Spleen (tissue), 11 donors: ENCODE measurements at regions not wholly inside any gene's neighbourhood (a gene's known extent, or its start where the extent isn't known, plus 50 kb on each side); places are given as distances from the start of the nearest gene placed in this dataset.
A peak's percentile ranks its signal among the peaks of the same experiment; 100 is the strongest.

ENCODE experiments used
- DNase-seq: peaks from one replicate; pipeline ENCODE4 v3.0.0-alpha.2; 2020
- H3K27ac ChIP-seq, 8 donors: fragments of 200-600 bp; sonication (generic) in 7 of 8; 1 replicate in 4 of 8; 2 replicates in 4 of 8; pipeline versions ENCODE4 v1.5.0 to v1.8.0; 2016 to 2021; ENCODE audit warnings: inconsistent platforms in 4 of 8, mild to moderate bottlenecking in 4 of 8, moderate library complexity in 1 of 8
- H3K27me3 ChIP-seq, 7 donors: fragments of 200-600 bp; sonication (generic) in 6 of 7; replicated peaks in 1 of 7; 1 replicate in 4 of 7; 2 replicates in 3 of 7; pipeline versions ENCODE4 v1.5.0 to v1.8.0; 2016 to 2021; ENCODE audit warnings: inconsistent platforms in 3 of 7, mild to moderate bottlenecking in 1 of 7
- H3K36me3 ChIP-seq, 6 donors: fragments of 200-600 bp; sonication (generic) in 5 of 6; 1 replicate in 4 of 6; 2 replicates in 2 of 6; pipeline versions ENCODE4 v1.5.0 to v1.8.0; 2016 to 2021; ENCODE audit warnings: inconsistent platforms in 2 of 6
- H3K4me1 ChIP-seq, 6 donors: fragments of 200-600 bp; sonication (generic) in 5 of 6; 1 replicate in 3 of 6; 2 replicates in 3 of 6; pipeline versions ENCODE4 v1.5.0 to v1.8.0; 2016 to 2021; ENCODE audit warnings: inconsistent platforms in 3 of 6
- H3K4me3 ChIP-seq, 8 donors: fragments of 200-600 bp; sonication (generic) in 7 of 8; 1 replicate in 4 of 8; 2 replicates in 4 of 8; pipeline versions ENCODE4 v1.5.0 to v1.8.0; 2016 to 2021; ENCODE audit warnings: inconsistent platforms in 4 of 8, mild to moderate bottlenecking in 4 of 8, moderate library complexity in 2 of 8
- H3K9me3 ChIP-seq, 8 donors: fragments of 200-600 bp; sonication (generic) in 7 of 8; 1 replicate in 4 of 8; 2 replicates in 4 of 8; pipeline versions ENCODE4 v1.5.0 to v1.8.0; 2016 to 2021; ENCODE audit warnings: inconsistent platforms in 4 of 8
- CTCF ChIP-seq, 11 experiments: fragments of 200-600 bp in 7 of 11; fragments of 450-650 bp in 4 of 11; sonication (generic) in 4 of 11; IDR thresholded peaks in 8 of 11; conservative IDR thresholded peaks in 3 of 11; 1 replicate in 7 of 11; 2 replicates in 4 of 11; pipeline versions ENCODE4 v1.4.0 to v1.8.0; 2016 to 2021; ENCODE audit warnings: antibody characterized with exemption in 11 of 11, inconsistent platforms in 4 of 11, mild to moderate bottlenecking in 1 of 11
- POLR2A ChIP-seq, 3 donors: fragments of 450-650 bp; IDR thresholded peaks; one replicate each; pipeline ENCODE4 v1.5.1; 2017; ENCODE audit warnings: antibody characterized with exemption in 3 of 3, mild to moderate bottlenecking in 1 of 3
- POLR2AphosphoS5 ChIP-seq, 3 donors: sonication (generic); formaldehyde crosslinking; IDR thresholded peaks; one replicate each; pipeline ENCODE4 v1.5.1; 2017; ENCODE audit warnings: antibody characterized with exemption in 3 of 3
- WGBS, 5 donors: extraction: QIAGEN DNeasy Blood & Tissue Kit in 3 of 5; methylation state at CpG; one replicate each; pipeline versions ENCODE4 v1.1.5 to v1.1.7; 2013 to 2018; 5-methylcytosine and 5-hydroxymethylcytosine counted together
- intact Hi-C: fragments of 100-400 bp; cut with DNase I; formaldehyde crosslinking; loops from one replicate; pipeline ENCODE4 v1.15.0; 2023; ENCODE audit warnings: low total_unique reads
- donor health status: healthy with polysubstance abuse.
- donor health status: DM: no; HTN: no; CAD: no; lungs with moderate emphysema.
- donor health status: DM: no; HTN: no; CAD: no.
- donor health status: Bipolar disorder and iron deficiency.
- donor health status: healthy.
- donor health status: DM: no; HTN: no; CAD: no.
- donor health status: DM: yes; HTN: yes; CAD: no.

- Histone ChIP-seq H3K4me1 (peaks cover 0 to 15% (median 7%) of the 10 kb centered on the region in 6 donors), H3K36me3 (no peaks in the 10 kb centered on the region), H3K4me3 (no peak overlapping the region), H3K27me3 (no peaks in the 10 kb centered on the region), H3K27ac (peak overlapping the region in 2 of 8 donors; percentile 23 to 30), H3K9me3 (no peaks in the 10 kb centered on the region)
- WGBS, 5 donors = 62 to 75% (median 70%) methylated on average over 1 of the region's 1 CpG
- intact Hi-C loops = no loop called here
- no peak for DNase-seq
- TF ChIP-seq CTCF (IDR thresholded peaks at IDR 0.05 in 8 of 11, conservative IDR thresholded peaks at IDR 0.05 in 3 of 11) (no peak), POLR2A (IDR thresholded peaks at IDR 0.05) (no peak), POLR2AphosphoS5 (IDR thresholded peaks at IDR 0.05) (no peak)
These were observed 109.1 kb upstream of the CYP1B1 start for GRCh38 chr2:38185012-38185491.

- WGBS, 5 donors = 77 to 86% (median 83%) methylated on average over 4 of the region's 4 CpGs
- H3K4me3 ChIP-seq = no peak overlapping the region
- TF ChIP-seq CTCF (IDR thresholded peaks at IDR 0.05 in 8 of 11, conservative IDR thresholded peaks at IDR 0.05 in 3 of 11) (no peak), POLR2A (IDR thresholded peaks at IDR 0.05) (no peak), POLR2AphosphoS5 (IDR thresholded peaks at IDR 0.05) (no peak)
- H3K27me3 ChIP-seq = no peaks in the 10 kb centered on the region
- intact Hi-C loops = no loop called here
- H3K36me3 ChIP-seq = no peaks in the 10 kb centered on the region
- peak overlapping the region in 4 of 8 donors; percentile 13 to 90 (median 22) for H3K27ac ChIP-seq
- DNase-seq = no peak
- H3K4me1 ChIP-seq = peaks cover 0 to 32% (median 7%) of the 10 kb centered on the region in 6 donors
- H3K9me3 ChIP-seq = no peaks in the 10 kb centered on the region
These were observed 106.6 kb upstream of the CYP1B1 start for GRCh38 chr2:38182492-38183003.

GRCh38 chr2:38181806-38182491 is 106.0 kb upstream of the CYP1B1 start:
- intact Hi-C loops = no loop called here
- H3K4me1 ChIP-seq = peaks cover 0 to 38% (median 7%) of the 10 kb centered on the region in 6 donors

More at GRCh38 chr2:38181806-38182491, 106.0 kb upstream of the CYP1B1 start:
- WGBS, 5 donors = 82 to 94% (median 88%) methylated on average over 5 of the region's 5 CpGs
- TF ChIP-seq CTCF (IDR thresholded peaks at IDR 0.05 in 8 of 11, conservative IDR thresholded peaks at IDR 0.05 in 3 of 11) = no peak
- no peak for TF ChIP-seq POLR2A (IDR thresholded peaks at IDR 0.05)
- TF ChIP-seq POLR2AphosphoS5 (IDR thresholded peaks at IDR 0.05) = no peak
- peak overlapping the region in 4 of 8 donors; percentile 13 to 90 (median 32) for H3K27ac ChIP-seq
- no peaks in the 10 kb centered on the region for H3K9me3 ChIP-seq
- H3K27me3 ChIP-seq = no peaks in the 10 kb centered on the region
- H3K36me3 ChIP-seq = no peaks in the 10 kb centered on the region
- DNase-seq = no peak
- no peak overlapping the region for H3K4me3 ChIP-seq
